HG03139 (cell line): ENCODE measurements at regions not wholly inside any gene's neighbourhood (a gene's known extent, or its start where the extent isn't known, plus 50 kb on each side); places are given as distances from the start of the nearest gene placed in this dataset.

Source experiments
- ATAC-seq: cut with Tn5 transposase; IDR thresholded peaks from one replicate; pipeline ENCODE4 v1.9.1; 2021; ENCODE audit not compliant: unreplicated experiment

DNA sequence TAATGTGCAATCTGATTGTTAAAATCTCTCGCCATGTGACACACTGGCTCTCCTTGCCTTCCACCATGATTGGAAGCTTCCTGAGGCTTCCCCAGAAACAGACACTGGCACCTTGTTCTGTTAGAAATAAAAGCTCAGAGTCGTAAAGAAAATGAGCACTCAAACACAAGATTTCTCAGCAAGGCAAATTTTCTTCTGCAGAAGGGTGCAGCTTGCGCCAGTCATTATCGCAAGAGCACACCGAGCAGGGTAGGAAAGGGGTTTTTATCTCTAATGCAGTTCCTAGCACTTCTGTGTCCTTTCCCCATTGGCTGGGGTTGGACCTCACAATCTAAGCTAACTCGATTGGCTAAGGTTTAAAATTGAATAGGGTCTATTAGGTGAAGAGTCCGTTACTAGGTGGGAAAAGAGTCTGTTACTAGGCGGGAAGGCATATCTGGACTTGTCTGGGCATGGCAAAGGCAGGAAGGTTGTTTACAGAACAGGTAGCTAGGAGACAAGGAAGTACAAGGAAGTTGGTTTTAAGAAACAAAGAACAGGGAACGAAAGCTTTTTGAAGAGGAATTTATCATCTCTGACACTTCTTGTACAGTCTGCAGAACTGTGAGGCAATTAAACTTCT is 62.6 kb upstream of the BICD1 start:
- no peak for ATAC-seq

DNA sequence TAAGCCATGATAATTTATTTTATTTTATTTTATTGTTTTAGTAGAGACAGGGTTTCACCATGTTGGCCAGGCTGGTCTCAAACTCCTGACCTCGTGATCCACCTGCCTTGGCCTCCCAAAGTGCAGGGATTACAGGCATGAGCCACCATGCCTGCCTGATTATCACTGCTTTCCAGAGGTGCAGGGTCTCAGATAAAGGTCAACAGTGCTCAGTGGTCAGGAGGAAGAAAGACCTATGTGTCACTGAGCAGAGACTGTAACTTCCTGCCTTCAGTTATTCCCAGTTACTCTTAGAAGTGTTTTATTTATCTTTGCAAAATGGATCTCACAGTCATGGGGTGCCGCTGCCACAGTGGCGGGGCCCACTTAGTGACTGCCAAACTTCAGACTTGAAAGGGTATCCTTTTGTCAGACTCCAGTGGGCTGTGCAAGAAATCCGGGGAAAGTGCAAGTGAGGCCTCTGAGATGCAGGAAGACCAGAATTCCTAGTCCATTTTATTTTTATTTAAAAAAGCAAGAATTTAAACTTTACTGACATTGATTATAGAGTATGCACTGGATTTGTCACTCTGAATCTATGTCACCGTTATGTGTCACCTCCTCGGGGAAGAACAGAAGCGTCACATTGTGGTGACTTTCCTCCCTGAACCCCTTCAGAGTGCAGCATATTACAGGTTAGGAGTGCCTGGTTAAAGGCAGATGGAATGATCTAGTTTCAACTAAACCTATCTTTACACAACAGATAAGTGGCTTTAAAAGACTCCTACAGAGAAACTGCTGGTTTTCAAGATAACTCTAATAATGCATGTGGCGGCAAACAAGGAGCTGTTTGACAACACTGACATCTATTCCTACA is 59.1 kb upstream of the BICD1 start:
- no peak for ATAC-seq

DNA sequence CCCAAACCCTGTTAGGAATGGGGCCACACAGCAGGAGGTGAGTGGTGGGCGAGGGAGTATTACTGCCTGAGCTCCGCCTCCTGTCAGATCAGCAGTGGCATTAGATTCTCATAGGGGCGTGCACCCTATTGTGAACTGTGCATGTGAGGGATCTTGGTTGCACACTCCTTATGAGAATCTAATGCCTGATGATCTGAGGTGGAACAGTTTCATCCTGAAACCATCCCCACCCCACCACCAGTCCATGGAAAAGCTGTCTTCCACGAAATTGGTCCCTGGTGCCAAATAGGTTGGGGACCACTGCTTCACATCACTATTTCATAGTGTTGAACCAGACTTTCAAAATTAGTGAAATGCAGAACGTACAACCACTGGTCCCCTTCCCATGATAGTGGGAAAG is 57.9 kb upstream of the BICD1 start:
- no peak for ATAC-seq

DNA sequence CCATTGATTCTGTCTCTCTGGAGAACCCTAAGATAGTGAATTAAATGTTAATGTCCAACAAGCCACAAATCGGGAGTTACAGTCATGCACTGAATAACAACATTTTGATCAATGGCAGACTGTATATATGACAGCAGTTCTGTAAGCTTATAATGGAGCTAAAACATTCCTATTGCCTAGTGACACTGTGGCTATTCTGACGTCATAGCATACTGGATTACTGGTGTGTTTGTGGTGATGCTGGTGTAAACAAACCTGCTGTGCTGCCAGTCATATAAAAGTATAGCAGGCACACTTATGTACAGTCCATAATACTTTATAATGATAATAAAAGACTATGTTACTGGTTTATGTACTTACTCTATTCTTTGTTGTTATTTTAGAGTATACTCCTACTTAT is 56.7 kb upstream of the BICD1 start:
- no peak for ATAC-seq

DNA sequence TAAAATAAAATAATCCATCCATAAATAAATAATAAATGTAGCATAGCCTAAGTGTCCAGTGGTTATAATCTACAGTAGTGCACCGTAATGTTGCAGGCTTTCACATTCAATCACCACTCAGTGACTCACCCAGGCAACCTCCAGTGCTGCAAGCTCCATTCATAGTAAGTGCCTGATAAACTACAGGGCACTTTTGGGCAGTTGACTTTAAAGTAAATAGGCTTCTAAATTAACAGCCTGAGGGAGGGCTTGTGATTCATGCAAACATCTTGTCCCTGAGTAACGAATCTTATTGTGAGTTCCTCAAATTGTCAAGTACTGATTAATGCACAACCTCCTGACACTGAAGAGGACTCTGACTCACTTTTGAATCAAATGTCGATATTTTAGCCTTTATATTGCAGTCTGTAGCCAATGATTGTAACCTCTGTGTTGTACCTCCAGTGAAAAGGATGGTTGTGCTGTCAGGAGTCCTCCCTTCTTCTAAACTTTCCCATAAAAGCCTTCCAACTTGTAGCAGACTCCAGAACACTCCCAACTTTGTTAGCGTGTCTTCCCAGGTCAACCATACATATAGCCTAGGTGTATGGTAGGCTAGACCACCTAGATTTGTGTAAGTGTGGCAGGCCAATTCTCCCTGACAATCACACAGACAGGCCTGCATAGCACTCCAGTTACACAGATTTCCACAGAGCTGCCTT is 55.0 kb upstream of the BICD1 start:
- no peak for ATAC-seq

DNA sequence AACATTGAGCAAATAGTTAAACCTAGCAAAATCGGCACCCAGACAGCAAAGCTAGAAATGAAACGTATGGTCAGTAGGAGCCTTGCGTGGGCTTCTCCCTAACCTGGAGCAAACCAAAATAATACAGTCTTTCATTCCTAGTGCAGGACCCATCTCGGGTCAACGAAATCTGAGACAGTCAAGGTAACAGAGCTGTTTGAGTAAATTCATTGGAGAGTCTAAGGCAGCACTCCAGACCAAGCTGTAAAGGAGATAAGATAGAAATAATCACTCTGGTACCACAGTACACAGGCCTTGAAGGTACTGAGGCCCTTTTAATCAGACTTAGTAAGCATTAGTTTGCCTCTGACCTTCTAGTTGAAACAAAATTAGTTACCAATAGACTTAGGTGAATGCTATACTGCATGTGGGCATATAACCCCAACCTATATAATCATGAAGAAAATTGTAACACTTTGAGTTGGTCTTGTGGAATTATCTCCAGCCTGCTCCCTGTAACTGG is 54.4 kb upstream of the BICD1 start:
- ATAC-seq: no peak

DNA sequence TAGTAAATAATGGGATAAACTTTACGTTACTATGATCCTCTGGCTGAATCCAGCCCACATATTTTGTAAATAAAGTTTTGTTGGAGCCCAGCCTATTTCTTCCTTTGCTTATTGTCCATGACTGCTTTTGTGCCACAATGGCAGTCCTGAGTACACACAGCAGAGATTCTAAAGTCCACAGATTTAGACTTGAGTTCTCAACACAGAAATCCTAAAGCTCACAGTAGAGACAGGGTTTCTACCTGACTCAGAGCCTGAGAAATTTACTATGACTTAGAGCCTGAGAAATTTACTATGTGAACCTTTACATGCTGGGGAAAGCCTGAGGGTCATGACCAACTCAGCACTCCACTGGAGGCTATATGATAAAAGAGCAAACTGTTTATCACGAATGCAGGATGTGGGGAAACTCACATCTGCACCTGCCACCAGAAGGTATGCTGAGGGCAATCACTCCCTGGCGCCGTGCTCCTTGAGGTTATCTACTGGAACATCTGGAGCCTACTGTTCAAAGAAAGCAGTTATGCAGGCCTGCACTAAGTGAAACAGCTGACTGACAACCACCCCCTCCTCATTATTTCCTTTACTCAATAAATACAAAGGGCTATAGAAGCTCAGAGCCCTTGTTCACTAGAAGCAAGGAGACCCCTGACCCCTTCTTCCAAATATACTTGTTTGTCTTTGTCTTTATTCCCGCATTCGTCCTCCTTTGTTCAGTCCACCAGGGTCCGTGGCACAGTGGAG is 52.6 kb upstream of the BICD1 start:
- no peak for ATAC-seq
